WTC11 (cell line): ENCODE measurements at regions not wholly inside any gene's neighbourhood (a gene's known extent, or its start where the extent isn't known, plus 50 kb on each side); places are given as distances from the start of the nearest gene placed in this dataset.

Source experiments
- SMAD4 ChIP-seq: sonication (generic); formaldehyde crosslinking; IDR thresholded peaks from 2 replicates; pipeline ENCODE4 v1.8.0; 2022; ENCODE audit warnings: mild to moderate bottlenecking, missing genetic modification reagents
- TF ChIP-seq, protein P1 (sequence below): fragments of 200-600 bp; IDR thresholded peaks from 2 replicates; pipeline ENCODE4 v1.8.0; 2022; ENCODE audit warnings: antibody characterized with exemption

DNA sequence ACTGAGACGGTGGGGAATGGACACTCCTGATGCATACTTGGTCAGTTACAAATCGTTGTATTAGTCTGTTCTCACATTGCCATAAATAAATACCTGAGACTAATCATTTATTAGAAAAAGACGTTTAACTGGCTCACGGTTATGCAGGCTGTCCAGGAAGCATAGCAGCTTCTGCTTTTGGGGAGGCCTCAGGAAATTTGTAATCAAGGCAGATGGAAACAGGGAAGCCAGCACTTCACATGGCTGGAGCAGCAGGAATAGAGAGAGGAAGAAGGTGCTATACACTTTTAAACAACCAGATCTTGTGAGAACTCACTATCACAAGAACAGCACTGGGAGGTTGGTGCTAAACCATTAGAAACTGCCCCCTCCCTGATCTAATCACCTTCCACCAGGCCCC is 418.2 kb downstream of the FLRT2 start:
- TF ChIP-seq, protein P1, sequence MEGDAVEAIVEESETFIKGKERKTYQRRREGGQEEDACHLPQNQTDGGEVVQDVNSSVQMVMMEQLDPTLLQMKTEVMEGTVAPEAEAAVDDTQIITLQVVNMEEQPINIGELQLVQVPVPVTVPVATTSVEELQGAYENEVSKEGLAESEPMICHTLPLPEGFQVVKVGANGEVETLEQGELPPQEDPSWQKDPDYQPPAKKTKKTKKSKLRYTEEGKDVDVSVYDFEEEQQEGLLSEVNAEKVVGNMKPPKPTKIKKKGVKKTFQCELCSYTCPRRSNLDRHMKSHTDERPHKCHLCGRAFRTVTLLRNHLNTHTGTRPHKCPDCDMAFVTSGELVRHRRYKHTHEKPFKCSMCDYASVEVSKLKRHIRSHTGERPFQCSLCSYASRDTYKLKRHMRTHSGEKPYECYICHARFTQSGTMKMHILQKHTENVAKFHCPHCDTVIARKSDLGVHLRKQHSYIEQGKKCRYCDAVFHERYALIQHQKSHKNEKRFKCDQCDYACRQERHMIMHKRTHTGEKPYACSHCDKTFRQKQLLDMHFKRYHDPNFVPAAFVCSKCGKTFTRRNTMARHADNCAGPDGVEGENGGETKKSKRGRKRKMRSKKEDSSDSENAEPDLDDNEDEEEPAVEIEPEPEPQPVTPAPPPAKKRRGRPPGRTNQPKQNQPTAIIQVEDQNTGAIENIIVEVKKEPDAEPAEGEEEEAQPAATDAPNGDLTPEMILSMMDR, result no peak
- no peak for TF ChIP-seq SMAD4 (CRISPR knock-in tag)
